ENCODE measurements at regions not wholly inside any gene's neighbourhood (a gene's known extent, or its start where the extent isn't known, plus 50 kb on each side); places are given as distances from the start of the nearest gene placed in this dataset.

GRCh38 chr1:108047085-108047484 lies 82.1 kb upstream of the VAV3 start:
- TF ChIP-seq CTCF (IDR thresholded peaks at IDR 0.05) (no peak), EP300 (IDR thresholded peaks at IDR 0.05; ENCODE audit: low read depth) (no peak)

Measured in transverse colon (tissue), 3 donors.